ENCODE measurements at regions not wholly inside any gene's neighbourhood (a gene's known extent, or its start where the extent isn't known, plus 50 kb on each side); places are given as distances from the start of the nearest gene placed in this dataset.
"Not testable (repeated sequence)": the region's sequence is repeated elsewhere in the genome, so short reads cannot be mapped to it uniquely, and the experiment has no call there.

GRCh38 chr3:159749406-159749805, 239.2 kb upstream of the IL12A start:
- no peak for FAIRE-seq

GRCh38 chr3:159751146-159751545, 237.5 kb upstream of the IL12A start:
- FAIRE-seq, result no peak

- FAIRE-seq, result no peak
These were observed 236.9 kb upstream of the IL12A start for GRCh38 chr3:159751752-159752151.

GRCh38 chr3:159756279-159757207, 232.1 kb upstream of the IL12A start:
- FAIRE-seq, result not testable (repeated sequence)

- FAIRE-seq, result no peak
These were observed 231.1 kb upstream of the IL12A start for GRCh38 chr3:159757341-159758060.

GRCh38 chr3:159760046-159760445, 228.6 kb upstream of the IL12A start:
- FAIRE-seq, result no peak

- FAIRE-seq, result no peak
These were observed 227.3 kb upstream of the IL12A start for GRCh38 chr3:159761369-159761768.

GRCh38 chr3:159761848-159762635, 226.6 kb upstream of the IL12A start:
- FAIRE-seq, result no peak

- no peak for FAIRE-seq
These were observed 225.5 kb upstream of the IL12A start for GRCh38 chr3:159763011-159763601.

- FAIRE-seq, result no peak
These were observed 224.8 kb upstream of the IL12A start for GRCh38 chr3:159763602-159764489.

- no peak for FAIRE-seq
These were observed 224.1 kb upstream of the IL12A start for GRCh38 chr3:159764490-159765029.

- no peak for FAIRE-seq
These were observed 223.4 kb upstream of the IL12A start for GRCh38 chr3:159765030-159765859.

- FAIRE-seq, result no peak
These were observed 222.8 kb upstream of the IL12A start for GRCh38 chr3:159765860-159766294.

GRCh38 chr3:159766563-159767185, 222.0 kb upstream of the IL12A start:
- no peak for FAIRE-seq

GRCh38 chr3:159770998-159771397, 217.6 kb upstream of the IL12A start:
- FAIRE-seq, result no peak

GRCh38 chr3:159771865-159772611, 216.6 kb upstream of the IL12A start:
- FAIRE-seq, result no peak

- no peak for FAIRE-seq
These were observed 214.9 kb upstream of the IL12A start for GRCh38 chr3:159773706-159774105.

GRCh38 chr3:159775372-159775961, 213.2 kb upstream of the IL12A start:
- no peak for FAIRE-seq

- FAIRE-seq, result no peak
These were observed 211.9 kb upstream of the IL12A start for GRCh38 chr3:159776779-159777178.
